Hepatocyte (in vitro differentiated cells): ENCODE measurements at regions not wholly inside any gene's neighbourhood (a gene's known extent, or its start where the extent isn't known, plus 50 kb on each side); places are given as distances from the start of the nearest gene placed in this dataset.

Source experiments
- EZH2 ChIP-seq: fragments of 200-600 bp; sonication (generic); IDR thresholded peaks from 2 replicates; pipeline ENCODE4 v1.6.1; 2016; ENCODE audit warnings: antibody characterized with exemption, mild to moderate bottlenecking, borderline replicate concordance
- TF ChIP-seq, protein P1 (sequence below): fragments of 200-600 bp; sonication (generic); IDR thresholded peaks from 2 replicates; pipeline ENCODE4 v1.5.1; 2016; ENCODE audit warnings: antibody characterized with exemption, mild to moderate bottlenecking; ENCODE audit not compliant: poor library complexity

DNA sequence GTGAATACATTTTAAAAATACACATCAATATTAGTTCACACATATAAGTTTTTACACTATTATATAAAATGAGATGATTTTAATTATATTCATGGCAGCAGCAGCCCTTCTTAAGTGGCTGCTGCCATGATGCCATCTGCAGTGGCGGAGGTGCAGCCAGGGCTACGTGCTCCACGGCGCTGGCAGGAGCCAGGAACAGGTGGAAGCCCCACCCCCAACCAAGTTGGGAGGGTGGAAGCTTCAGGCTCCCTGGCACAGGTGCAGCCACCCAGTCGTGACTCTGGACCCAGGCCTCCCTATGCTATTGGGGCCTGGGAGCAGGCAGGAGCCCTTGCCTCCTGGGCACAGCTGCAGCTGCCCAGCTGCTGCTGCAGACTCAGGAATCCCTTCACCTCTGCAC is 646.9 kb upstream of the PCDH9 start:
- no peak for TF ChIP-seq EZH2
- TF ChIP-seq, protein P1, sequence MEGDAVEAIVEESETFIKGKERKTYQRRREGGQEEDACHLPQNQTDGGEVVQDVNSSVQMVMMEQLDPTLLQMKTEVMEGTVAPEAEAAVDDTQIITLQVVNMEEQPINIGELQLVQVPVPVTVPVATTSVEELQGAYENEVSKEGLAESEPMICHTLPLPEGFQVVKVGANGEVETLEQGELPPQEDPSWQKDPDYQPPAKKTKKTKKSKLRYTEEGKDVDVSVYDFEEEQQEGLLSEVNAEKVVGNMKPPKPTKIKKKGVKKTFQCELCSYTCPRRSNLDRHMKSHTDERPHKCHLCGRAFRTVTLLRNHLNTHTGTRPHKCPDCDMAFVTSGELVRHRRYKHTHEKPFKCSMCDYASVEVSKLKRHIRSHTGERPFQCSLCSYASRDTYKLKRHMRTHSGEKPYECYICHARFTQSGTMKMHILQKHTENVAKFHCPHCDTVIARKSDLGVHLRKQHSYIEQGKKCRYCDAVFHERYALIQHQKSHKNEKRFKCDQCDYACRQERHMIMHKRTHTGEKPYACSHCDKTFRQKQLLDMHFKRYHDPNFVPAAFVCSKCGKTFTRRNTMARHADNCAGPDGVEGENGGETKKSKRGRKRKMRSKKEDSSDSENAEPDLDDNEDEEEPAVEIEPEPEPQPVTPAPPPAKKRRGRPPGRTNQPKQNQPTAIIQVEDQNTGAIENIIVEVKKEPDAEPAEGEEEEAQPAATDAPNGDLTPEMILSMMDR: no peak
